ENCODE measurements at regions not wholly inside any gene's neighbourhood (a gene's known extent, or its start where the extent isn't known, plus 50 kb on each side); places are given as distances from the start of the nearest gene placed in this dataset.
"Not testable (repeated sequence)": the region's sequence is repeated elsewhere in the genome, so short reads cannot be mapped to it uniquely, and the experiment has no call there.

GRCh38 chr1:224554620-224555259, 61.4 kb upstream of the CNIH3 start:
- TF ChIP-seq EZH2phosphoT487 (IDR thresholded peaks at IDR 0.05; ENCODE audit: borderline replicate concordance, low read depth, low read length) (no peak), CTCF (conservative IDR thresholded peaks at IDR 0.05; ENCODE audit: low read length) (no peak)
- POLR2A ChIA-PET, result interaction anchor here (1.4 kb wide), 1 partner anchor 20 kb away, joined by 3 read pairs; no protein-coding TSS in a partner anchor
- BruUV-seq (replicated peaks), result no TSS peak
- H3K9me2 ChIP-seq (ENCODE audit: insufficient read depth, low read length), result no peaks in the 10 kb centered on the region
- no peak overlapping the region for H2AFZ ChIP-seq (ENCODE audit: low read length)
- no peak overlapping the region for H3K4me2 ChIP-seq (ENCODE audit: low read length)
- intact Hi-C loops (cut with micrococcal nuclease; ENCODE audit: unreplicated experiment), result no loop called here
- H3K4me3 ChIP-seq (ENCODE audit: low read depth, low read length, poor library complexity, severe bottlenecking), result no peak overlapping the region
- no peaks in the 10 kb centered on the region for H3K4me1 ChIP-seq (ENCODE audit: insufficient read depth, low read length, poor library complexity, severe bottlenecking)
- H3K36me3 ChIP-seq (ENCODE audit: insufficient read depth, low read length), result no peaks in the 10 kb centered on the region
- H3K79me2 ChIP-seq (ENCODE audit: insufficient read depth, low read depth, low read length), result no peaks in the 10 kb centered on the region
- H3K9me3 ChIP-seq (ENCODE audit: low read length), result no peaks in the 10 kb centered on the region
- H4K20me1 ChIP-seq (ENCODE audit: insufficient read depth, low read length), result no peaks in the 10 kb centered on the region
- no peak overlapping the region for H3K27ac ChIP-seq (ENCODE audit: low read depth, low read length, poor library complexity, severe bottlenecking)
- CTCF ChIA-PET (ENCODE audit: unreplicated experiment), result no interaction called here
- DNase-seq (ENCODE audit: low spot score), result no peak

GRCh38 chr1:224558904-224559303, 57.2 kb upstream of the CNIH3 start:
- no TSS peak for BruUV-seq (replicated peaks)
- Histone ChIP-seq H3K9me2 (ENCODE audit: insufficient read depth, low read length) (no peaks in the 10 kb centered on the region), H4K20me1 (ENCODE audit: insufficient read depth, low read length) (no peaks in the 10 kb centered on the region), H3K79me2 (ENCODE audit: insufficient read depth, low read depth, low read length) (no peaks in the 10 kb centered on the region), H3K9me3 (ENCODE audit: low read length) (no peaks in the 10 kb centered on the region), H3K27ac (ENCODE audit: low read depth, low read length, poor library complexity, severe bottlenecking) (no peak overlapping the region), H3K4me2 (ENCODE audit: low read length) (no peak overlapping the region), H3K4me1 (ENCODE audit: insufficient read depth, low read length, poor library complexity, severe bottlenecking) (no peaks in the 10 kb centered on the region), H3K4me3 (ENCODE audit: low read depth, low read length, poor library complexity, severe bottlenecking) (no peak overlapping the region), H2AFZ (ENCODE audit: low read length) (no peak overlapping the region), H3K36me3 (ENCODE audit: insufficient read depth, low read length) (no peaks in the 10 kb centered on the region)
- CTCF ChIA-PET (ENCODE audit: unreplicated experiment), result no interaction called here
- POLR2A ChIA-PET, result interaction anchor here (0.6 kb wide), 1 partner anchor 83 kb away, joined by 3 read pairs; no protein-coding TSS in a partner anchor
- no peak for DNase-seq (ENCODE audit: low spot score)
- TF ChIP-seq CTCF (conservative IDR thresholded peaks at IDR 0.05; ENCODE audit: low read length) (no peak), EZH2phosphoT487 (IDR thresholded peaks at IDR 0.05; ENCODE audit: borderline replicate concordance, low read depth, low read length) (no peak)
- intact Hi-C loops (cut with micrococcal nuclease; ENCODE audit: unreplicated experiment), result no loop called here

- H3K9me2 ChIP-seq (ENCODE audit: insufficient read depth, low read length), result no peaks in the 10 kb centered on the region
- no TSS peak for BruUV-seq (replicated peaks)
- ChIA-PET POLR2A (no interaction called here), CTCF (ENCODE audit: unreplicated experiment) (no interaction called here)
- no peaks in the 10 kb centered on the region for H3K4me1 ChIP-seq (ENCODE audit: insufficient read depth, low read length, poor library complexity, severe bottlenecking)
- no peak overlapping the region for H3K4me3 ChIP-seq (ENCODE audit: low read depth, low read length, poor library complexity, severe bottlenecking)
- intact Hi-C loops (cut with micrococcal nuclease; ENCODE audit: unreplicated experiment), result no loop called here
- no peaks in the 10 kb centered on the region for H3K9me3 ChIP-seq (ENCODE audit: low read length)
- no peak overlapping the region for H3K4me2 ChIP-seq (ENCODE audit: low read length)
- no peak for DNase-seq (ENCODE audit: low spot score)
- no peaks in the 10 kb centered on the region for H3K79me2 ChIP-seq (ENCODE audit: insufficient read depth, low read depth, low read length)
- no peak overlapping the region for H3K27ac ChIP-seq (ENCODE audit: low read depth, low read length, poor library complexity, severe bottlenecking)
- H4K20me1 ChIP-seq (ENCODE audit: insufficient read depth, low read length), result no peaks in the 10 kb centered on the region
- no peak overlapping the region for H2AFZ ChIP-seq (ENCODE audit: low read length)
- no peaks in the 10 kb centered on the region for H3K36me3 ChIP-seq (ENCODE audit: insufficient read depth, low read length)
- TF ChIP-seq CTCF (conservative IDR thresholded peaks at IDR 0.05; ENCODE audit: low read length) (no peak), EZH2phosphoT487 (IDR thresholded peaks at IDR 0.05; ENCODE audit: borderline replicate concordance, low read depth, low read length) (no peak)
Observed at GRCh38 chr1:224559981-224560728, 56.0 kb upstream of the CNIH3 start.

- intact Hi-C loops (cut with micrococcal nuclease; ENCODE audit: unreplicated experiment); H3K36me3 ChIP-seq (ENCODE audit: insufficient read depth, low read length); H3K9me3 ChIP-seq (ENCODE audit: low read length); H3K4me3 ChIP-seq (ENCODE audit: low read depth, low read length, poor library complexity, severe bottlenecking); H2AFZ ChIP-seq (ENCODE audit: low read length); H4K20me1 ChIP-seq (ENCODE audit: insufficient read depth, low read length); DNase-seq (ENCODE audit: low spot score); BruUV-seq (replicated peaks); H3K79me2 ChIP-seq (ENCODE audit: insufficient read depth, low read depth, low read length); CTCF ChIA-PET (ENCODE audit: unreplicated experiment); H3K4me1 ChIP-seq (ENCODE audit: insufficient read depth, low read length, poor library complexity, severe bottlenecking); H3K4me2 ChIP-seq (ENCODE audit: low read length); H3K9me2 ChIP-seq (ENCODE audit: insufficient read depth, low read length); H3K27ac ChIP-seq (ENCODE audit: low read depth, low read length, poor library complexity, severe bottlenecking): not testable (repeated sequence)
- POLR2A ChIA-PET, result interaction anchor here (0.6 kb wide), 1 partner anchor 1651 kb away, joined by 3 read pairs; no protein-coding TSS in a partner anchor
Observed at GRCh38 chr1:224562881-224563280, 53.2 kb upstream of the CNIH3 start.
